GM21390 (cell line): ENCODE measurements at regions not wholly inside any gene's neighbourhood (a gene's known extent, or its start where the extent isn't known, plus 50 kb on each side); places are given as distances from the start of the nearest gene placed in this dataset.
A peak's percentile ranks its signal among the peaks of the same experiment; 100 is the strongest.

Experiments
- ATAC-seq: cut with Tn5 transposase; IDR thresholded peaks from one replicate; pipeline ENCODE4 v1.9.1; 2021; ENCODE audit not compliant: unreplicated experiment

GRCh38 chr6:68400396-68400795, 234.7 kb upstream of the ADGRB3 start:
- ATAC-seq: no peak

GRCh38 chr6:68391953-68392352, 243.1 kb upstream of the ADGRB3 start:
- ATAC-seq: no peak

GRCh38 chr6:68372991-68373390, 262.1 kb upstream of the ADGRB3 start:
- ATAC-seq: no peak

- ATAC-seq: no peak
Measured at GRCh38 chr6:68368845-68369244, 266.2 kb upstream of the ADGRB3 start.

GRCh38 chr6:68364271-68364805, 270.7 kb upstream of the ADGRB3 start:
- no peak for ATAC-seq

GRCh38 chr6:68343901-68344300, 291.2 kb upstream of the ADGRB3 start:
- peak; percentile 90 for ATAC-seq

- no peak for ATAC-seq
Measured at GRCh38 chr6:68342286-68342685, 292.8 kb upstream of the ADGRB3 start.

- no peak for ATAC-seq
Measured at GRCh38 chr6:68339488-68340131, 295.5 kb upstream of the ADGRB3 start.

- no peak for ATAC-seq
Measured at GRCh38 chr6:68333442-68333841, 301.6 kb upstream of the ADGRB3 start.

GRCh38 chr6:68328156-68328555, 306.9 kb upstream of the ADGRB3 start:
- ATAC-seq: no peak

- ATAC-seq: no peak
Measured at GRCh38 chr6:68326762-68327161, 308.3 kb upstream of the ADGRB3 start.

- ATAC-seq: no peak
Measured at GRCh38 chr6:68317366-68317765, 317.7 kb upstream of the ADGRB3 start.

GRCh38 chr6:68313911-68314310, 321.2 kb upstream of the ADGRB3 start:
- ATAC-seq: no peak

- no peak for ATAC-seq
Measured at GRCh38 chr6:68307301-68307700, 327.8 kb upstream of the ADGRB3 start.

- ATAC-seq: no peak
Measured at GRCh38 chr6:68296126-68296525, 339.0 kb upstream of the ADGRB3 start.

GRCh38 chr6:68282646-68283045, 352.4 kb upstream of the ADGRB3 start:
- ATAC-seq: no peak

GRCh38 chr6:68279793-68280557, 355.1 kb upstream of the ADGRB3 start:
- no peak for ATAC-seq

- ATAC-seq: no peak
Measured at GRCh38 chr6:68273297-68273696, 361.8 kb upstream of the ADGRB3 start.

GRCh38 chr6:68256391-68256790, 378.7 kb upstream of the ADGRB3 start:
- ATAC-seq: no peak

GRCh38 chr6:68252632-68253031, 382.4 kb upstream of the ADGRB3 start:
- peak; percentile 88 for ATAC-seq

GRCh38 chr6:68247782-68248181, 387.3 kb upstream of the ADGRB3 start:
- ATAC-seq: no peak

- no peak for ATAC-seq
Measured at GRCh38 chr6:68240726-68241125, 394.4 kb upstream of the ADGRB3 start.
